Activated gamma-delta T cell treated with Interleukin-2 at 50 U/mL for 16 hours (primary cell): ENCODE measurements at regions not wholly inside any gene's neighbourhood (a gene's known extent, or its start where the extent isn't known, plus 50 kb on each side); places are given as distances from the start of the nearest gene placed in this dataset.

Experiments
- DNase-seq: peaks from one replicate; pipeline ENCODE4 v3.0.0-alpha.2; 2020

DNA sequence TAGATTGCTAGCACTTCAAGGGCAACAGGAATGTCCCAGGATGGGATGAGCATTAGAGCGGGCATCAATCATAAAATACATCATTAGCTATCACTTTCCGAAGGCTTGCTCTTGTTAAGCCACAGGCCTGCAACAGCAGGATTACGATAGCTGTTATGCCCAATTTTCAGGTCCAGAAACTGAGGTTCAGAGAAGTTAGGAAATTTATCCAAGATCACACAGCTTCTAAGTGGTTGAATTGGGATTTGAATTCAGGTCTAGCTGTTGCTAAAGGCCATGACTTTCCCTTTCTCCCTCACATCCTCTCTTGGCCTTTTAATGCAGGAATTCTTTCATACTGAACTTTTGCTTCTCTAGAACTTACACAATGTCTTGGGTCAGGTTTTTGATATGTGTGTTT lies 119.4 kb upstream of the ERCC6L2 start:
- DNase-seq = no peak

- no peak for DNase-seq
These were observed 120.1 kb upstream of the ERCC6L2 start for GRCh38 chr9:95755421-95755730.

- DNase-seq = no peak
These were observed 120.7 kb upstream of the ERCC6L2 start for GRCh38 chr9:95754533-95755420.

DNA sequence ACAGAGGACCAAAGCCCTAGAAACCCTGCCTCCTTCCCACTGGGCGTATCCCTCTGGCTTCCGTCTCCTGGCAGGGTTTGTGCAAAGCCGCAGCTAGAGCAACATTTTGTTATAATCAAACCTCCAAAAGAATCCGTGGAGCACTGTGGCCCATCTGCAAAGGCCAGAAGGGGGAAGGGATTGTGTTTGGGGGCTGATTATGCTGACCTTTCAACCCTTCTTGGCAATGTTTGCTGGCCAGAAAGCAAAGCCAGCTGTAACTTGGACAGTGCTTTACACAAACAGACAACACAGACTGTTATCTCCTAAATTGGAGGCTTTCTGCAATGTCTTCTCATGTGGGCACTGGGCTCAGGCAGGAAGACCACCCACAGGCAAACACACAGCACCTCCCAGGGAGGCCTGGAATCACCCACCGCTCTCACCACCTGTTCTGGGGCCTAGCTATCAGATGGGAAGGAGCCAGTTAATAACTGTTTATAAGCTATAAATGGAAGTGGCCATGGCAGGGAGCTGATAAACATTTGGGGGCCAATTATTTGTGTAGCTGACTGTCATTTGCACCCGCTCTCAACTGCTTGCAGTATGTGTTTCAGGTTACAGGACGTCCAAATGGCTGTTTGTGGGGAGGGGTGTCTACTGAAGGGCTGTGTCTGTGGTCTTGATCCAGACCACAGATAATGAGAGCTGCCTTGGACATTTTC lies 121.6 kb upstream of the ERCC6L2 start:
- DNase-seq = no peak

- no peak for DNase-seq
These were observed 123.3 kb upstream of the ERCC6L2 start for GRCh38 chr9:95752129-95752731.

- no peak for DNase-seq
These were observed 124.0 kb upstream of the ERCC6L2 start for GRCh38 chr9:95751520-95751790.

DNA sequence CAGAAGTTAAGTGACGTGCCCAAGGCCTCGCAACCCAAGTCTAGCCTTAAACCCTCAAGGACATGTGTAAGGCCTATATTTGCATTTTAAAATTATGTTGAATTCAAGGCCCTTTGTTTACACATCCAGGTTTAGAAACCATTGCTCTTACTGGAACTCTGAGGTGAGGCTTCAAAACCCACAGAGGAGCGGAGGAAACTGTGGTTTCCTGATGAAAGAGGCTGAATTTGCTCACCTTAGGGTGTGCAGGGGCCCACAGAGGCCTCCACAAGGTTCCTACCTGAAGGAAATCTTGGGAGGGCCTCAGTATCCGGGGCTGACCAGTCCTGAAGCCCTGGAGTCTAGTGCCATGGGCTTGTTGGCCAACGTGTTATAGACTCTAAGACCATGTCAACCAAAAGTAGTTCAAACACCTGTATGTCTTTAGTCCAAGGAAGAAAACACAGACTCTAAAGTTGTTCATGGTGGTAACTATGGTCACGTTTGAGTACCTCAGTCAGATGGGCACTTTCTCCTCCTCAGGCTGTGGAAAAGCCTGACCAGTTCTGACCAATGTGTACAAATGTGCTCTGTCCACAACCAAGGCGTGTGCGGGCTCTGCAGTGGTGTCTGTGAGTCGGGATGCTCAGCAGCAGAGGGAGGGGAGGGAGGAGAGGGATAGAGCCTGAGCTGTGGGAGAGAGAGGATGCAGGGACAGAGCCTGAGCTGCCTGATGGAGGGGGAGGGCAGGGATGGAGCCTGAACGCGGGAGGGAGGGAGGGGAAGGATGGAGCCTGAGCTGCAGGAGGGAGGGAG lies 124.6 kb upstream of the ERCC6L2 start:
- no peak for DNase-seq

GRCh38 chr9:95749493-95749892 lies 126.0 kb upstream of the ERCC6L2 start:
- DNase-seq = no peak

DNA sequence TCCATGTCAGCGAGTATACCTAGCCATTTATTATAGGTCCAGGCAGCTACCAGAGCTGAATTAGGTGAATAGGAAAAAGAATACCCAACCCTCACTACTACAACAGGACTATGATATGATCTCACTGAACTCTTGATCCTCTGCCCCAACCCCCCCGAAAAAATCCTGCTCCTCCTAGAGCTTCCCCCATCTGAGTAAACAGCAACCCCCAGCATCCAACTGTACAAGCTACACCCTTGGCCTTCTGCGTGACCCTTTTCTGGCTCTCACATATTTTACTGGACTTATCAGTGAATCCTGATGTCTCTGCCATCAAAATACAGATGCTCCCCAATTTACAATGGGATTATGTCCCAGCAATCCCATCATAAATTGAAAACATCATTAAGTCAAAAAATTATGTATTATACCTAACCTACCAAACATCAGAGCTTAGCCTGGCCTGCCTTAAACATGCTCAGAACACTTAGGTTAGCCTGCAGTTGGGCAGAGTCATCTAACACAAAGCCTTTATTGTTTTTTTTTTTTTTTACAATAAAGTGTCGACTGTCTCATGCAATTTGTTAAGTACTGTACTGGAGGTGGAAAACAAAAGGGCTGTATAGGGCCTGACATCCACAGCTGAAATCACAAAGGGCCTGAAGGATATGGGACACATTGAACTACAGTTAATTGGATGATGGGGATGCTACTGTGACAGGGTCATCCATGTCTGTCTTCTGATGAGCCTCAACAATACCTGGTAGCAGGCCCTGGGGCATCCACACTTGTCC lies 128.9 kb upstream of the ERCC6L2 start:
- DNase-seq = no peak

DNA sequence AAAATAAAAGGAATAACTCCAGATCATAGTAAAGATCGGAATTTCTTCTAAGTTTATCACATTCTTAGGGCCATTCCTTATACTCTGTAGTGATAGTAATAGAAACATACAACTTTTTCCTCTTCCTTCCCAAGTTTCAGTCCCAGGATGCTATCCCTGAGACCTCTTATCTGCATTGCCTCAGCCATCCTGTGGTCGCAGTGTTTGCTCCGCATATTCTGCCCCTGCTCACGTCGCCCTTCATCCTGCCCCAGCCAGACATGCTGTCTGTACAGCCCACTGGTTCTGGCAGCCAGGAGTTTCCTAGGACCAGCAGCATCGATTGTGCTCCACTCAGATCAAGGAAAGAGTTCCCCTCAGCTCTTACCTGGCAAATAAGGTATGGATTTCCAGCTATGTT lies 132.7 kb upstream of the ERCC6L2 start:
- no peak for DNase-seq

- DNase-seq = no peak
These were observed 133.9 kb upstream of the ERCC6L2 start for GRCh38 chr9:95741631-95742030.

- DNase-seq = no peak
These were observed 135.1 kb upstream of the ERCC6L2 start for GRCh38 chr9:95740217-95741004.

- DNase-seq = no peak
These were observed 137.1 kb upstream of the ERCC6L2 start for GRCh38 chr9:95738438-95738837.

DNA sequence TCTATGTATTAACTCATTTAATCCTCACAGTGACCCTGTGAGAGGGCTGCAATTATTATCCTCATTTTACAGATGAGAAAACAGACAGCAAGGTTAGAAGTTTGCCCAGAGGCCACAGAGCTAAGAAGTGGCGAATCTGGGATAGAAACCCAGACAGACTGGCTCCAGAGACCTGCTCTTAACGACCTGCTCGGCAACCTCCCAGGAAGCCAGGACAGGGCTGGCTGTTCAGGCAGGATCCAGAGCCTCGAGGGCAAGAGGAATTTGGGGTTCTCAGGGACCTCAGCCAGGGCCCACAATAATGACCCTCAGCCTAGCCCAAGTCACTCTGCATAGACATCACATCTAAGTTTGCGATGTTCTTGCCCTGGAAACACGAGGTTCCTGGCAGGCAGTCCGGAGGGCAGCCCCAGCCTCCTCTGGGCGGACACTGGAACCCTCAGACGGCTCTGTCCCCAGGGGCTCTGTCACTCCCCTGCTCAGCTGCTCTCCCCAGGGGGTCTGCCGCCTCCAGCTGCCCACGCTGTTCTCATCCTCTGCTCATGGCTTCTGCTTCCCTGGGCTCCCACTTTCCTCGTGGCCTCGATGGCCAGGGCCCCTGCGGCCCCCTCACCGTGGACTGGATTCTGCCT lies 138.5 kb upstream of the ERCC6L2 start:
- DNase-seq = no peak

DNA sequence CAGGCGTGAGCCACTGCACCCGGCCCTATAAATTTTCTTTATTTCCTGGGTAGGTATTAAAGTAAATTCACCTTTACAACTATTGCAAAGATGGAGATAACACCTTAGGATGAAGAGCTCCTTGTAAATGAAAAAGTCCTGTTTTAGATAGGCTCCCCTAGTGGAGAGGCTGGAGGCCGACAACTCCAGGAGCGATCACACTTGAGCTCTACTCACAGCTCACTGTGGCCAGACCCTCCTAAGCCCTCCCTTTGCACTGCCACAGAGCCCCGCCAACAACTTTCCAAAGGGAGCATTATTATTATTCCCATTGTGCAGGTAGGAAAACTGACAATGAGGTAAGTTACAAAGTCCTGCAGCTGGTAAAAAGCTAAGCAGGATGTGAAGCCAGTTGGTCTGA lies 139.1 kb upstream of the ERCC6L2 start:
- no peak for DNase-seq

- DNase-seq = no peak
These were observed 139.8 kb upstream of the ERCC6L2 start for GRCh38 chr9:95735701-95736100.

DNA sequence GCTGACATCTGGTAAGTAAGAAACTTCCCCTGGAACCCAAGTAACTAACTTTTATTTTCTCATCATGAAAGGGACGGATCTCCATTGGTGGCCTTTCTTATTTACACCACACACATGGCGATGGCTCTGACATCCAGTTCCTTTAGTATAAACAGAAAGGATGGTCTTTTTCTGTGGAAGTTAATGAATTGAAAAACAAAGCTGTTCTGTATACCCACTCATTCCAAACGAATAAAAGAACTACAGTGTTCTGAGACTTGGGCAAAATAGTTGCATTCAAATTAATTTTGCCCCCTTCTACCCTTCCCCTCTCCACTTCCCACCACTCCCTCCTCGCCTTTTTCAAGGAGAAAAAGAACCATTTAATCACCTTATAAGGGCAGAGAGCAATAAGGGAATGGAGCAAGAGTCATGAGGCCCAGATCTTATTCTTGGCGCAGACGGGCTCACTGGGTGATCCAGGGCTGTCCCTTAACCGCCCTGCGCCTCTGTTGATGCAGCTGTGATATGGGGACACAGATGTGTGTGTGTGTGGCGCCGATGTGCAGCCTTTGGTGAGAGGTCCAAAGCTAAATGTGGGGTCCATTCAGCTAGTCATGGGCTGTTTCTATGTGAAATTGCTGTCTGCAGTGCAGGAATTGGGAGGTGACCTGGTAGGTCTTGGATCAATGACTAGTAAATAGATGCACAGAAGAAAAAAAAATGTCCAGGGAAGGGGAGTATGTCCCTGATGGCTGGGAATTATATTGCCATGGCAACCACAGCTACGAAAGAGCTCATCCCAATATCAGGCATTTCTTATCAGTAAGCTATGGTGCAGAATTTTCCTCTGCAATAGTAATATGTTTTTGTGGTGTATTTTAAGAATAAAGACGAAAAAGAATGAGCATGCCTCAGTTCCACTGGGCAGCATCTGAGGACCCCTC lies 141.5 kb upstream of the ERCC6L2 start:
- DNase-seq = no peak

- DNase-seq = no peak
These were observed 142.4 kb upstream of the ERCC6L2 start for GRCh38 chr9:95732802-95733688.

- no peak for DNase-seq
These were observed 143.6 kb upstream of the ERCC6L2 start for GRCh38 chr9:95731876-95732275.
